ENCODE measurements at regions not wholly inside any gene's neighbourhood (a gene's known extent, or its start where the extent isn't known, plus 50 kb on each side); places are given as distances from the start of the nearest gene placed in this dataset.

DNA sequence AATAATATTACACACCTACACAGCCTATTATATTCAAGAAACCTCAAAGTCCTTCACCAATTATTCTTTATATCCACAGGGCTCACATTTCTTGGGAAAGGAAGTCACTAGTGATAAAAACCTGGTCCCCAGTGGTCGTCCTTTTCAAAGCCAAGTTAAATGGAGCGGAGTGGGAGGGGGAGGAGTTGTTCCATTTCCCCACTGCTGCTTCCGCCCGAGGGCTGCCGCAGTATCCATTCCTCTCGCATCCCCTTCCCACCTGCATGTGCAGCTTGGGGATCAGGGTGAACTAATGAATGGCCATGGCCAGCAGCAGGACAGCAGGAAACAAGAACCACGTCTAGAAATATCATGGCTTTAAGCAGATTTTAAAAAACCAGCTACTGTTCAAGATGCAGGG lies 76.4 kb upstream of the SEMA6D start:
- TF ChIP-seq, protein P1, sequence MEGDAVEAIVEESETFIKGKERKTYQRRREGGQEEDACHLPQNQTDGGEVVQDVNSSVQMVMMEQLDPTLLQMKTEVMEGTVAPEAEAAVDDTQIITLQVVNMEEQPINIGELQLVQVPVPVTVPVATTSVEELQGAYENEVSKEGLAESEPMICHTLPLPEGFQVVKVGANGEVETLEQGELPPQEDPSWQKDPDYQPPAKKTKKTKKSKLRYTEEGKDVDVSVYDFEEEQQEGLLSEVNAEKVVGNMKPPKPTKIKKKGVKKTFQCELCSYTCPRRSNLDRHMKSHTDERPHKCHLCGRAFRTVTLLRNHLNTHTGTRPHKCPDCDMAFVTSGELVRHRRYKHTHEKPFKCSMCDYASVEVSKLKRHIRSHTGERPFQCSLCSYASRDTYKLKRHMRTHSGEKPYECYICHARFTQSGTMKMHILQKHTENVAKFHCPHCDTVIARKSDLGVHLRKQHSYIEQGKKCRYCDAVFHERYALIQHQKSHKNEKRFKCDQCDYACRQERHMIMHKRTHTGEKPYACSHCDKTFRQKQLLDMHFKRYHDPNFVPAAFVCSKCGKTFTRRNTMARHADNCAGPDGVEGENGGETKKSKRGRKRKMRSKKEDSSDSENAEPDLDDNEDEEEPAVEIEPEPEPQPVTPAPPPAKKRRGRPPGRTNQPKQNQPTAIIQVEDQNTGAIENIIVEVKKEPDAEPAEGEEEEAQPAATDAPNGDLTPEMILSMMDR (IDR thresholded peaks at IDR 0.05; ENCODE audit: insufficient read depth, low read depth, low read length), result no peak
- TF ChIP-seq EZH2 (IDR thresholded peaks at IDR 0.05; ENCODE audit: insufficient read depth, low read length), result no peak

Measured in astrocyte (in vitro differentiated cells and primary cell).